Esophagus muscularis mucosa (tissue), 4 donors: ENCODE measurements at regions not wholly inside any gene's neighbourhood (a gene's known extent, or its start where the extent isn't known, plus 50 kb on each side); places are given as distances from the start of the nearest gene placed in this dataset.

ENCODE experiments used
- DNase-seq: peaks from one replicate; pipeline ENCODE4 v3.0.0-alpha.2; 2017; ENCODE audit errors: extremely low spot score
- H3K27ac ChIP-seq, 4 donors: fragments of 200-600 bp; sonication (generic); replicated peaks in 1 of 4; 1 replicate in 3 of 4; 2 replicates in 1 of 4; pipeline ENCODE4 v1.5.1; 2016 to 2019; ENCODE audit warnings: mild to moderate bottlenecking in 1 of 4
- H3K27me3 ChIP-seq, 4 donors: fragments of 200-600 bp; sonication (generic); one replicate each; pipeline versions ENCODE4 v1.5.1 to v1.6.0; 2016 to 2019
- H3K36me3 ChIP-seq, 4 donors: fragments of 200-600 bp; sonication (generic); one replicate each; pipeline ENCODE4 v1.5.1; 2016 to 2019
- H3K4me1 ChIP-seq, 4 donors: fragments of 200-600 bp; sonication (generic); one replicate each; pipeline ENCODE4 v1.5.1; 2016 to 2019
- H3K4me3 ChIP-seq, 4 donors: fragments of 200-600 bp; sonication (generic); 1 replicate in 2 of 4; 2 replicates in 2 of 4; pipeline ENCODE4 v1.5.1; 2016 to 2019; ENCODE audit warnings: mild to moderate bottlenecking in 4 of 4, moderate library complexity in 1 of 4
- H3K9me3 ChIP-seq, 4 donors: fragments of 200-600 bp; sonication (generic); 1 replicate in 3 of 4; 2 replicates in 1 of 4; pipeline ENCODE4 v1.5.1; 2016 to 2019
- EP300 ChIP-seq: sonication (generic); formaldehyde crosslinking; IDR thresholded peaks from one replicate; pipeline ENCODE4 v1.6.1; 2017; ENCODE audit warnings: antibody characterized with exemption
- POLR2A ChIP-seq: fragments of 450-650 bp; IDR thresholded peaks from one replicate; pipeline ENCODE4 v1.6.1; 2017; ENCODE audit warnings: antibody characterized with exemption, moderate library complexity, mild to moderate bottlenecking, low read depth
- POLR2AphosphoS5 ChIP-seq, 2 donors: sonication (generic); formaldehyde crosslinking; IDR thresholded peaks; one replicate each; pipeline ENCODE4 v1.6.1; 2017; ENCODE audit warnings: antibody characterized with exemption in 2 of 2
- WGBS: methylation state at CpG from one replicate; pipeline ENCODE4 v1.1.5; 2018; 5-methylcytosine and 5-hydroxymethylcytosine counted together
- intact Hi-C: fragments of 100-400 bp; cut with DNase I; formaldehyde crosslinking; loops from one replicate; pipeline ENCODE4 v1.15.1; 2023
- TF ChIP-seq, protein P1 (sequence below), 3 experiments: fragments of 200-600 bp in 2 of 3; fragments of 450-650 bp in 1 of 3; sonication (generic) in 2 of 3; IDR thresholded peaks; one replicate each; pipeline ENCODE4 v1.5.1; 2017 to 2019; ENCODE audit warnings: antibody characterized with exemption in 3 of 3, mild to moderate bottlenecking in 2 of 3, moderate library complexity in 1 of 3

DNA sequence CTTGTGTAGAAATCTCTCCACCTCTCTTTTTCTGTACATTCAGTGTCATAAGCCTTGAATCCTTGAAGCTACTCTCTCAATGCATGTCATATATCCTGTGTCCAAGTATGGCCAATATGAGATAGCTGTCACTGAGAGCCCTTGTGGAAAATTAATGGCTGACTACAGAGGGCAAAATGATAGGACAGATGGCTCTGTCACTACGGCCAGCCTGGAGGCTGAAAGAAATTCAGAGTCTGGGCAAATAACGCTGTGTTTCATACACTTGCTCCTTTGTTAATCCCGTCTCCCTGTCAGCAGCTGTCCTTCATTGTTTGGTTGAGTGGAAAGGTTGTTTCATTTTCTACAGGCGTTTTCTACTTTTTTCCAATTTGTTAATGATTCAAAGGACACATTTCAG, 70.4 kb upstream of the VGLL2 start:
- no peaks in the 10 kb centered on the region for H3K27me3 ChIP-seq
- intact Hi-C loops = no loop called here
- DNase-seq = no peak
- no peak overlapping the region for H3K4me3 ChIP-seq
- H3K4me1 ChIP-seq = peaks cover 0 to 4% (median 0%) of the 10 kb centered on the region in 4 donors
- H3K36me3 ChIP-seq = no peaks in the 10 kb centered on the region
- H3K9me3 ChIP-seq = no peaks in the 10 kb centered on the region
- H3K27ac ChIP-seq = no peak overlapping the region
- TF ChIP-seq POLR2A = no peak
- TF ChIP-seq, protein P1, sequence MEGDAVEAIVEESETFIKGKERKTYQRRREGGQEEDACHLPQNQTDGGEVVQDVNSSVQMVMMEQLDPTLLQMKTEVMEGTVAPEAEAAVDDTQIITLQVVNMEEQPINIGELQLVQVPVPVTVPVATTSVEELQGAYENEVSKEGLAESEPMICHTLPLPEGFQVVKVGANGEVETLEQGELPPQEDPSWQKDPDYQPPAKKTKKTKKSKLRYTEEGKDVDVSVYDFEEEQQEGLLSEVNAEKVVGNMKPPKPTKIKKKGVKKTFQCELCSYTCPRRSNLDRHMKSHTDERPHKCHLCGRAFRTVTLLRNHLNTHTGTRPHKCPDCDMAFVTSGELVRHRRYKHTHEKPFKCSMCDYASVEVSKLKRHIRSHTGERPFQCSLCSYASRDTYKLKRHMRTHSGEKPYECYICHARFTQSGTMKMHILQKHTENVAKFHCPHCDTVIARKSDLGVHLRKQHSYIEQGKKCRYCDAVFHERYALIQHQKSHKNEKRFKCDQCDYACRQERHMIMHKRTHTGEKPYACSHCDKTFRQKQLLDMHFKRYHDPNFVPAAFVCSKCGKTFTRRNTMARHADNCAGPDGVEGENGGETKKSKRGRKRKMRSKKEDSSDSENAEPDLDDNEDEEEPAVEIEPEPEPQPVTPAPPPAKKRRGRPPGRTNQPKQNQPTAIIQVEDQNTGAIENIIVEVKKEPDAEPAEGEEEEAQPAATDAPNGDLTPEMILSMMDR (IDR thresholded peaks at IDR 0.05) = no peak
- WGBS = 52% methylated on average over 4 of the region's 4 CpGs

DNA sequence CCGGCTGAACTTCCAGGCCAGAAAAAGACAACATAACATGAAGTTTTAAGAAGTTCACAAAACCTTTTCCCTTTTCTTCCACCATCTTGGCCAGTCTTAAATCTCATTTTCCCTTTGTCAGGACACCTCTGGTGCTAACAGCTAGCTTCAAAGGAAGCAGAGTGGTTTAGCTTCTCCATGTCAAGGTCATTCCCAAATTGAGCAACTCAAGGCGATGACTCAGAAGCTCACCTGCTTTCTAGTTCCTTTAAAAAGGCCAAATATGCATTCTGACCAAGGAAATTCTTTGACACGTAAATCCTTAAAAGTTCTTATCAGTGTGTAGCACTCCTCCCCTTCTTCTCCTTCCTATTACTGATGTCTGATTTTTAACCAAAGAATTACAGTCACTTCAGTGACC, 69.6 kb upstream of the VGLL2 start:
- no peaks in the 10 kb centered on the region for H3K27me3 ChIP-seq
- TF ChIP-seq POLR2AphosphoS5 (IDR thresholded peaks at IDR 0.05) = no peak
- no peak overlapping the region for H3K4me3 ChIP-seq
- WGBS = 76% methylated on average over 3 of the region's 3 CpGs
- H3K27ac ChIP-seq = no peak overlapping the region
- no peaks in the 10 kb centered on the region for H3K9me3 ChIP-seq
- intact Hi-C loops = no loop called here
- no peaks in the 10 kb centered on the region for H3K36me3 ChIP-seq
- H3K4me1 ChIP-seq = peaks cover 0 to 7% (median 0%) of the 10 kb centered on the region in 4 donors
- no peak for DNase-seq

DNA sequence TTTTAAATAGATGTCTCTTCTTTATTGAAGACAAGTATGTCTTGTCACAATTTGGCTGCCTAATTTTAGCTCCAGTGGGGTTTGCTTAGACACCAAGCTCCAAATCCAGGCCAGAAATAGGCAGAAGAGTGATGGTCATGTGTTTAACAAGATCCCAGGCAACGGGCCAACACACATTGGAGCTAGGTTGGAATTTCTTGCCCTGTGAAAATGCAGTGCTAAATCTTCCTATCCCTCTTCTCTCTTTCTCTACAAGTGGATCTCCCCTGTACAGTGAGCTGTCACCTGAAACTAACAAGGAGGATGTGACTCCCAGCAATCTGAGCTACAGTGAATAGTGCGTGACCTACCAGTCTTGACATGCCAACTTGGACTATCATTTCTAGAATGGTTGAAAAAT, 65.3 kb upstream of the VGLL2 start:
- no peaks in the 10 kb centered on the region for H3K27me3 ChIP-seq
- 55% methylated on average over 2 of the region's 2 CpGs for WGBS
- H3K4me3 ChIP-seq = no peak overlapping the region
- TF ChIP-seq, protein P1 (IDR thresholded peaks at IDR 0.05) = no peak
- TF ChIP-seq EP300 (no peak), POLR2AphosphoS5 (IDR thresholded peaks at IDR 0.05) (no peak), POLR2A (no peak)
- H3K27ac ChIP-seq = no peak overlapping the region
- DNase-seq = no peak
- peaks cover 0 to 7% (median 0%) of the 10 kb centered on the region in 4 donors for H3K4me1 ChIP-seq
- H3K36me3 ChIP-seq = no peaks in the 10 kb centered on the region
- H3K9me3 ChIP-seq = no peaks in the 10 kb centered on the region
- intact Hi-C loops = no loop called here

DNA sequence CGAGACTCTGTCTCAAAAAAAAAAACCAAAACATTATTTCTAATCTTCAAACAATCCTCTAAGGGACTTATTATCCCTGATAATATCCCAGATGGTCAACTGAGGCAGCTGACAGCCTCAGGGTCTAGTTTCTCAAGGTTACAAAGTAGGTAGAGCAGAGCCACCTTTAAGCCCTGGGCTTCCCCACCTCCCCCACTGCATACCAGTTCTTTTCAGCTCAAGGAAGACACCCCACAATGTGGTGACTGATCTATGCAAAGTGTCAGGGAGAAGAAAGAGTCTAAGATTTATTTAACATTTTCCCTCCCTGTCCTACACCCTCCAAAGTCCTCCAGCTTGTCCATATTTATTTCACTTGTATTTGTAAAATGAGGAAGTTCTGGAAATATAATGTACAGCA, 60.5 kb upstream of the VGLL2 start:
- Histone ChIP-seq H3K27me3 (no peaks in the 10 kb centered on the region), H3K4me1 (peaks cover 0 to 3% (median 0%) of the 10 kb centered on the region in 4 donors), H3K36me3 (no peaks in the 10 kb centered on the region), H3K27ac (no peak overlapping the region), H3K4me3 (no peak overlapping the region), H3K9me3 (no peaks in the 10 kb centered on the region)
- WGBS = 67% methylated on average over 1 of the region's 1 CpG
- no peak for DNase-seq
- intact Hi-C loops = no loop called here
- TF ChIP-seq POLR2A = no peak
- TF ChIP-seq, protein P1 (IDR thresholded peaks at IDR 0.05) = no peak

DNA sequence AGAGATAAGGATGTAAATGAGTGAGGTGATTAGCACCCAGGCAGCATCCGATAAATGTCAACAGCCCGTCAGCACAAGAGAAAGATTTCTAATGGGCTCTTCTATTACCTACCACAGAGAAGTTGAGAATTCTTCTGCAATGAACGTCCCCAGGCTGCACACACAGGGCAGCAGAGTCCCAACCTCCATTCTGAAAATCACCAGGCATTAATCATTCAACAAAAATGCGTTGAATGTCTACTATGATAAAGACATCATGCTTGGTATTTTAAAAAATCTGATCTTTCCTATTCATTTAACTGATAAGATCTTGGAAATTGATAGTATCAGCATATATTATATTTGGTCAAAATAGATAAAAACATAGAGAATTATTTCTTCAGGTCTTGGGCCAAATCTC, 59.5 kb upstream of the VGLL2 start:
- no peak overlapping the region for H3K27ac ChIP-seq
- no peaks in the 10 kb centered on the region for H3K4me1 ChIP-seq
- DNase-seq = no peak
- WGBS = 77% methylated on average over 4 of the region's 4 CpGs
- intact Hi-C loops = no loop called here
- H3K9me3 ChIP-seq = no peaks in the 10 kb centered on the region
- no peaks in the 10 kb centered on the region for H3K36me3 ChIP-seq
- no peak for TF ChIP-seq POLR2AphosphoS5 (IDR thresholded peaks at IDR 0.05)
- TF ChIP-seq EP300 = no peak
- TF ChIP-seq POLR2A = no peak
- TF ChIP-seq, protein P1 (IDR thresholded peaks at IDR 0.05) = no peak
- H3K27me3 ChIP-seq = no peaks in the 10 kb centered on the region
- H3K4me3 ChIP-seq = no peak overlapping the region
